ENCODE measurements at regions not wholly inside any gene's neighbourhood (a gene's known extent, or its start where the extent isn't known, plus 50 kb on each side); places are given as distances from the start of the nearest gene placed in this dataset.
"Not testable (repeated sequence)": the region's sequence is repeated elsewhere in the genome, so short reads cannot be mapped to it uniquely, and the experiment has no call there.

- no peak for DNase-seq
These were observed 227.4 kb upstream of the AZI2 start for GRCh38 chr3:28575746-28576613.

GRCh38 chr3:28576614-28577200 is 228.1 kb upstream of the AZI2 start:
- DNase-seq: peak; percentile 41

GRCh38 chr3:28577941-28578500 is 229.4 kb upstream of the AZI2 start:
- DNase-seq: no peak

GRCh38 chr3:28586325-28586724 is 237.7 kb upstream of the AZI2 start:
- no peak for DNase-seq

GRCh38 chr3:28587723-28588122 is 239.1 kb upstream of the AZI2 start:
- no peak for DNase-seq

GRCh38 chr3:28590216-28590615 is 241.6 kb upstream of the AZI2 start:
- DNase-seq: no peak

- DNase-seq: no peak
These were observed 242.2 kb upstream of the AZI2 start for GRCh38 chr3:28590860-28591259.

- no peak for DNase-seq
These were observed 246.7 kb upstream of the AZI2 start for GRCh38 chr3:28595372-28595771.

GRCh38 chr3:28597452-28597851 is 248.8 kb upstream of the AZI2 start:
- no peak for DNase-seq

GRCh38 chr3:28598165-28598564 is 249.5 kb upstream of the AZI2 start:
- no peak for DNase-seq

- no peak for DNase-seq
These were observed 252.7 kb upstream of the AZI2 start for GRCh38 chr3:28601291-28601690.

GRCh38 chr3:28606283-28606682 is 257.7 kb upstream of the AZI2 start:
- DNase-seq: no peak

- DNase-seq: no peak
These were observed 263.6 kb upstream of the AZI2 start for GRCh38 chr3:28612232-28612631.

- DNase-seq: no peak
These were observed 265.0 kb upstream of the AZI2 start for GRCh38 chr3:28613511-28614106.

GRCh38 chr3:28615071-28615470 is 266.4 kb upstream of the AZI2 start:
- DNase-seq: no peak

- DNase-seq: no peak
These were observed 267.3 kb upstream of the AZI2 start for GRCh38 chr3:28615971-28616370.

GRCh38 chr3:28617821-28618220 is 269.2 kb upstream of the AZI2 start:
- no peak for DNase-seq

- no peak for DNase-seq
These were observed 274.5 kb upstream of the AZI2 start for GRCh38 chr3:28623106-28623505.

- no peak for DNase-seq
These were observed 275.5 kb upstream of the AZI2 start for GRCh38 chr3:28624084-28624483.

GRCh38 chr3:28627843-28628242 is 279.2 kb upstream of the AZI2 start:
- not testable (repeated sequence) for DNase-seq

GRCh38 chr3:28634019-28634418 is 285.4 kb upstream of the AZI2 start:
- no peak for DNase-seq

GRCh38 chr3:28637742-28638141 is 289.1 kb upstream of the AZI2 start:
- DNase-seq: no peak

- no peak for DNase-seq
These were observed 296.5 kb upstream of the AZI2 start for GRCh38 chr3:28645149-28645548.

GRCh38 chr3:28646435-28646834 is 297.8 kb upstream of the AZI2 start:
- no peak for DNase-seq

All from NCI-H524 treated with DMSO at 0.1 percent for 48 hours (cell line).